HCT116 (cell line): ENCODE measurements at regions not wholly inside any gene's neighbourhood (a gene's known extent, or its start where the extent isn't known, plus 50 kb on each side); places are given as distances from the start of the nearest gene placed in this dataset.

Source experiments
- ATAC-seq: fragments of 200-7000 bp; cut with Tn5 transposase; 2 replicates; pipeline ENCODE4 v1.9.1; 2020; ENCODE audit warnings: mild to moderate bottlenecking, moderate library complexity
- BruUV-seq: library from RNA; stranded (reverse); fragments of 400-500 nt; replicated peaks from 2 replicates; lab custom pipeline; 2021; lab: Mats Ljungman, UMichigan
- CTCF ChIA-PET: fragments of 300-600 bp; sonication (Branson Sonifier 250); formaldehyde crosslinking; loops from one replicate; lab custom pipeline; 2021; ENCODE audit warnings: antibody characterized with exemption; lab: Charles Lee
- POLR2A ChIA-PET: fragments of 300-600, 350-600 bp; sonication (Branson Sonifier 250); formaldehyde crosslinking; loops from one replicate; lab custom pipeline; 2021; ENCODE audit warnings: antibody characterized with exemption; lab: Charles Lee
- RAD21 ChIA-PET, 2 experiments: fragments of 300-600 bp; sonication (Branson Sonifier 250); formaldehyde crosslinking; loops; one replicate each; lab custom pipeline; 2023; ENCODE audit warnings: low total read pairs in 2 of 2; ENCODE audit not compliant: uncharacterized antibody in 2 of 2, unreplicated experiment in 2 of 2, low non-redundant PET in 1 of 2; lab: Charles Lee
- DNase-seq: peaks from one replicate; pipeline ENCODE4 v3.0.0-alpha.2; 2010; ENCODE audit warnings: low read depth, low spot score
- H2AFZ ChIP-seq: fragments of 200-600 bp; shearing (Covaris generic), sonication (generic); 2 replicates; pipeline ENCODE4 v1.6.1; 2017; ENCODE audit warnings: low read depth, mixed run types, mixed read lengths, antibody characterized with exemption, low read length; ENCODE audit not compliant: poor library complexity, severe bottlenecking
- H3K27ac ChIP-seq: 2 replicates; pipeline ENCODE4 v1.5.1; 2012; ENCODE audit warnings: low read depth, low read length
- H3K27me3 ChIP-seq: fragments of 200-600 bp; sonication (generic); 2 replicates; pipeline ENCODE4 v1.6.1; 2016; ENCODE audit warnings: mixed run types, low read length, mixed read lengths; ENCODE audit not compliant: insufficient read depth
- H3K36me3 ChIP-seq, 2 experiments: fragments of 200-500 bp in 1 of 2; fragments of 200-600 bp in 1 of 2; sonication (Bioruptor generic) in 1 of 2; sonication (generic) in 1 of 2; 2 replicates each; pipeline versions ENCODE4 v1.5.1 to v1.6.1; 2014 to 2016; ENCODE audit warnings: low read length in 2 of 2, inconsistent platforms in 1 of 2, mixed read lengths in 1 of 2, mixed run types in 1 of 2; ENCODE audit not compliant: insufficient read depth in 2 of 2, control insufficient read depth in 1 of 2
- H3K4me1 ChIP-seq, 2 experiments: fragments of 200-600 bp in 1 of 2; sonication (generic) in 1 of 2; 2 replicates each; pipeline versions ENCODE4 v1.5.1 to v1.6.1; 2012 to 2017; ENCODE audit warnings: low read length in 2 of 2, inconsistent platforms in 1 of 2, mild to moderate bottlenecking in 1 of 2, mixed read lengths in 1 of 2, mixed run types in 1 of 2, moderate library complexity in 1 of 2; ENCODE audit not compliant: insufficient read depth in 2 of 2, control insufficient read depth in 1 of 2
- H3K4me2 ChIP-seq: fragments of 200-600 bp; sonication (generic); 2 replicates; pipeline ENCODE4 v1.6.1; 2017; ENCODE audit warnings: mixed run types, low read length, mixed read lengths
- H3K4me3 ChIP-seq, 2 experiments: fragments of 200-600 bp in 1 of 2; sonication (generic) in 1 of 2; replicated peaks in 1 of 2; 2 replicates each; pipeline ENCODE4 v1.5.1; 2011 to 2016; ENCODE audit warnings: low read length in 2 of 2, control low read depth in 1 of 2, low read depth in 1 of 2, mild to moderate bottlenecking in 1 of 2, mixed read lengths in 1 of 2, mixed run types in 1 of 2
- H3K79me2 ChIP-seq: fragments of 200-600 bp; sonication (generic); 2 replicates; pipeline ENCODE4 v1.6.1; 2017; ENCODE audit warnings: mild to moderate bottlenecking, mixed run types, low read length, moderate library complexity, mixed read lengths; ENCODE audit not compliant: insufficient read depth
- H3K9ac ChIP-seq: fragments of 200-600 bp; sonication (generic); 2 replicates; pipeline ENCODE4 v1.6.1; 2016; ENCODE audit warnings: low read length, mixed read lengths
- H3K9me2 ChIP-seq: fragments of 200-600 bp; sonication (generic), shearing (Covaris generic); 2 replicates; pipeline ENCODE4 v1.6.1; 2017; ENCODE audit warnings: mixed run types, mild to moderate bottlenecking, moderate library complexity; ENCODE audit not compliant: insufficient read depth
- H3K9me3 ChIP-seq, 2 experiments: fragments of 200-500 bp in 1 of 2; fragments of 200-600 bp in 1 of 2; sonication (Bioruptor generic) in 1 of 2; sonication (generic) in 1 of 2; 2 replicates each; pipeline ENCODE4 v1.6.1; 2014 to 2017; ENCODE audit warnings: low read length in 2 of 2, mixed read lengths in 2 of 2, inconsistent platforms in 1 of 2, low read depth in 1 of 2, mild to moderate bottlenecking in 1 of 2, mixed run types in 1 of 2, moderate library complexity in 1 of 2; ENCODE audit not compliant: control insufficient read depth in 1 of 2, insufficient read depth in 1 of 2
- H4K20me1 ChIP-seq: fragments of 200-600 bp; sonication (generic), shearing (Covaris generic); 2 replicates; pipeline ENCODE4 v1.6.1; 2017; ENCODE audit warnings: mixed run types, mild to moderate bottlenecking, moderate library complexity; ENCODE audit not compliant: insufficient read depth
- CEBPB ChIP-seq: IDR thresholded peaks from 2 replicates; pipeline ENCODE4 v1.6.1; 2012; ENCODE audit warnings: low read depth
- CTCF ChIP-seq, 3 experiments: fragments of 200-600 bp in 1 of 3; sonication (generic) in 1 of 3; IDR thresholded peaks in 2 of 3; conservative IDR thresholded peaks in 1 of 3; 2 replicates each; pipeline ENCODE4 v1.5.1; 2012 to 2017; ENCODE audit warnings: low read depth in 2 of 3, low read length in 2 of 3, antibody characterized with exemption in 1 of 3, borderline replicate concordance in 1 of 3, control low read depth in 1 of 3, mild to moderate bottlenecking in 1 of 3, mixed read lengths in 1 of 3, mixed run types in 1 of 3, moderate library complexity in 1 of 3; ENCODE audit not compliant: insufficient read depth in 1 of 3
- EZH2 ChIP-seq: fragments of 200-600 bp; sonication (generic); IDR thresholded peaks from 2 replicates; pipeline ENCODE4 v1.6.1; 2017; ENCODE audit warnings: antibody characterized with exemption, mixed run types
- EZH2phosphoT487 ChIP-seq: fragments of 200-600 bp; IDR thresholded peaks from 2 replicates; pipeline ENCODE4 v1.6.1; 2018; ENCODE audit warnings: antibody characterized with exemption, borderline replicate concordance
- FOSL1 ChIP-seq: IDR thresholded peaks from 2 replicates; pipeline ENCODE4 v1.6.1; 2012; ENCODE audit warnings: low read depth
- JUND ChIP-seq: IDR thresholded peaks from 2 replicates; pipeline ENCODE4 v1.6.1; 2012
- POLR2A ChIP-seq: IDR thresholded peaks from 2 replicates; pipeline ENCODE4 v1.7.0; 2011; ENCODE audit warnings: borderline replicate concordance; ENCODE audit not compliant: insufficient read depth, insufficient read length; ENCODE audit errors: extremely low read depth
- RAD21 ChIP-seq: IDR thresholded peaks from 2 replicates; pipeline ENCODE4 v1.6.1; 2012; ENCODE audit warnings: low read depth, mild to moderate bottlenecking
- SP1 ChIP-seq: IDR thresholded peaks from 2 replicates; pipeline ENCODE4 v1.6.1; 2012; ENCODE audit warnings: low read depth
- SRF ChIP-seq: IDR thresholded peaks from 2 replicates; pipeline ENCODE4 v1.6.1; 2012; ENCODE audit warnings: low read depth
- TCF7L2 ChIP-seq: IDR thresholded peaks from 2 replicates; pipeline ENCODE4 v1.7.0; 2011; ENCODE audit warnings: borderline replicate concordance, inconsistent platforms; ENCODE audit not compliant: insufficient read depth, insufficient read length; ENCODE audit errors: extremely low read depth
- YY1 ChIP-seq: IDR thresholded peaks from 2 replicates; pipeline ENCODE4 v1.6.1; 2011; ENCODE audit warnings: low read length, low read depth, moderate library complexity, mild to moderate bottlenecking; ENCODE audit not compliant: insufficient replicate concordance; ENCODE audit errors: extremely low read depth
- ZFX ChIP-seq: fragments of 450-650 bp; IDR thresholded peaks from 2 replicates; pipeline ENCODE4 v1.6.1; 2017
- intact Hi-C: fragments of 100-400 bp; cut with micrococcal nuclease; formaldehyde crosslinking; loops from 2 replicates; pipeline ENCODE4 v1.10.0; 2022
- TF ChIP-seq, protein P1 (sequence below): IDR thresholded peaks from 2 replicates; pipeline ENCODE4 v1.6.1; 2011; ENCODE audit warnings: mild to moderate bottlenecking, low read length, moderate library complexity; ENCODE audit not compliant: insufficient replicate concordance; ENCODE audit errors: extremely low read depth
- TF ChIP-seq, protein P2 (sequence below): IDR thresholded peaks from 2 replicates; pipeline ENCODE4 v1.6.1; 2012

DNA sequence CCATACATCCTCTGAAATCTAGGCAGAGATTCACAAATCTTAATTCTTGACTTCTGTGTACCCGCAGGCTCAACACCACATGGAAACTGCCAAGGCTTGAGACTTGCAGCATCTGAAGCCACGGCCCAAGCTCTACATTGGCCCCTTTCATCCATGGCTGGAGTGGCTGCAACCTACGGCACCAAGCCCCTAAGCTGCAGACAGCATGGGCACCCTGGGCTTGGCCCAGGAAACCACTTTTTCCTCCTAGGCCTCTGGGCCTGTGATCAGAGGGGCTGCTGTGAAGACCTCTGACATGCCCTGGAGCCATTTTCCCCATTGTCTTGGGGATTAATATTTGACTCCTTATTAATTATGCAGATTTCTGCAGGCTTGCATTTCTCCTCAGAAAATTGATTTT is 457.9 kb downstream of the GRIA2 start:
- H3K9me2 ChIP-seq, result no peaks in the 10 kb centered on the region; the same call in 1 of the 2 replicates
- H3K4me3 ChIP-seq, result no peak overlapping the region
- no peaks in the 10 kb centered on the region for H4K20me1 ChIP-seq
- no peak overlapping the region for H3K4me2 ChIP-seq
- H3K9ac ChIP-seq, result no peak overlapping the region
- POLR2A ChIA-PET, result no interaction called here
- no peaks in the 10 kb centered on the region for H3K36me3 ChIP-seq
- H2AFZ ChIP-seq, result no peak overlapping the region
- RAD21 ChIA-PET, result no interaction called here
- TF ChIP-seq CTCF (IDR thresholded peaks at IDR 0.05 in 2 of 3, conservative IDR thresholded peaks at IDR 0.05 in 1 of 3; ENCODE audit: borderline replicate concordance in 1 of 3, insufficient read depth in 1 of 3, low read depth in 2 of 3, low read length in 2 of 3), result no peak
- no peak for TF ChIP-seq JUND
- no peak for TF ChIP-seq YY1
- no peak for TF ChIP-seq FOSL1
- TF ChIP-seq EZH2phosphoT487, result no peak
- no peak for TF ChIP-seq ZFX
- TF ChIP-seq POLR2A, result no peak
- TF ChIP-seq, protein P1, sequence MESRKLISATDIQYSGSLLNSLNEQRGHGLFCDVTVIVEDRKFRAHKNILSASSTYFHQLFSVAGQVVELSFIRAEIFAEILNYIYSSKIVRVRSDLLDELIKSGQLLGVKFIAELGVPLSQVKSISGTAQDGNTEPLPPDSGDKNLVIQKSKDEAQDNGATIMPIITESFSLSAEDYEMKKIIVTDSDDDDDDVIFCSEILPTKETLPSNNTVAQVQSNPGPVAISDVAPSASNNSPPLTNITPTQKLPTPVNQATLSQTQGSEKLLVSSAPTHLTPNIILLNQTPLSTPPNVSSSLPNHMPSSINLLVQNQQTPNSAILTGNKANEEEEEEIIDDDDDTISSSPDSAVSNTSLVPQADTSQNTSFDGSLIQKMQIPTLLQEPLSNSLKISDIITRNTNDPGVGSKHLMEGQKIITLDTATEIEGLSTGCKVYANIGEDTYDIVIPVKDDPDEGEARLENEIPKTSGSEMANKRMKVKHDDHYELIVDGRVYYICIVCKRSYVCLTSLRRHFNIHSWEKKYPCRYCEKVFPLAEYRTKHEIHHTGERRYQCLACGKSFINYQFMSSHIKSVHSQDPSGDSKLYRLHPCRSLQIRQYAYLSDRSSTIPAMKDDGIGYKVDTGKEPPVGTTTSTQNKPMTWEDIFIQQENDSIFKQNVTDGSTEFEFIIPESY, result no peak
- TF ChIP-seq SP1, result no peak
- TF ChIP-seq, protein P2, sequence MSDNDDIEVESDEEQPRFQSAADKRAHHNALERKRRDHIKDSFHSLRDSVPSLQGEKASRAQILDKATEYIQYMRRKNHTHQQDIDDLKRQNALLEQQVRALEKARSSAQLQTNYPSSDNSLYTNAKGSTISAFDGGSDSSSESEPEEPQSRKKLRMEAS, result no peak
- no peak for TF ChIP-seq SRF
- TF ChIP-seq RAD21, result no peak
- TF ChIP-seq EZH2, result no peak
- TF ChIP-seq CEBPB, result no peak
- TF ChIP-seq TCF7L2, result no peak
- CTCF ChIA-PET, result no interaction called here
- no peak for DNase-seq
- H3K9me3 ChIP-seq, result no peaks in the 10 kb centered on the region
- intact Hi-C loops, result no loop called here
- ATAC-seq, result no peak
- H3K4me1 ChIP-seq, result no peaks in the 10 kb centered on the region
- no peak overlapping the region for H3K27ac ChIP-seq
- H3K79me2 ChIP-seq, result no peaks in the 10 kb centered on the region
- no TSS peak for BruUV-seq
- no peaks in the 10 kb centered on the region for H3K27me3 ChIP-seq
